Upper lobe of left lung (tissue), 4 donors: ENCODE measurements at regions not wholly inside any gene's neighbourhood (a gene's known extent, or its start where the extent isn't known, plus 50 kb on each side); places are given as distances from the start of the nearest gene placed in this dataset.

Experiments used
- EP300 ChIP-seq, 4 donors: sonication (generic); formaldehyde crosslinking; IDR thresholded peaks; one replicate each; pipeline ENCODE4 v1.5.1; 2017; ENCODE audit warnings: antibody characterized with exemption in 4 of 4, control low read depth in 2 of 4
- POLR2A ChIP-seq, 4 donors: fragments of 450-650 bp; IDR thresholded peaks; one replicate each; pipeline ENCODE4 v1.5.1; 2016 to 2017; ENCODE audit warnings: antibody characterized with exemption in 4 of 4, mild to moderate bottlenecking in 2 of 4
- POLR2AphosphoS5 ChIP-seq, 2 donors: sonication (generic); formaldehyde crosslinking; IDR thresholded peaks; one replicate each; pipeline ENCODE4 v1.5.1; 2017; ENCODE audit warnings: antibody characterized with exemption in 2 of 2
- TF ChIP-seq, protein P1 (sequence below), 6 experiments: fragments of 450-650 bp in 4 of 6; fragments of 200-600 bp in 2 of 6; sonication (generic) in 2 of 6; IDR thresholded peaks; one replicate each; pipeline ENCODE4 v1.5.1; 2016 to 2019; ENCODE audit warnings: antibody characterized with exemption in 6 of 6

GRCh38 chr3:28122227-28122626 is 119.2 kb upstream of the CMC1 start:
- TF ChIP-seq, protein P1, sequence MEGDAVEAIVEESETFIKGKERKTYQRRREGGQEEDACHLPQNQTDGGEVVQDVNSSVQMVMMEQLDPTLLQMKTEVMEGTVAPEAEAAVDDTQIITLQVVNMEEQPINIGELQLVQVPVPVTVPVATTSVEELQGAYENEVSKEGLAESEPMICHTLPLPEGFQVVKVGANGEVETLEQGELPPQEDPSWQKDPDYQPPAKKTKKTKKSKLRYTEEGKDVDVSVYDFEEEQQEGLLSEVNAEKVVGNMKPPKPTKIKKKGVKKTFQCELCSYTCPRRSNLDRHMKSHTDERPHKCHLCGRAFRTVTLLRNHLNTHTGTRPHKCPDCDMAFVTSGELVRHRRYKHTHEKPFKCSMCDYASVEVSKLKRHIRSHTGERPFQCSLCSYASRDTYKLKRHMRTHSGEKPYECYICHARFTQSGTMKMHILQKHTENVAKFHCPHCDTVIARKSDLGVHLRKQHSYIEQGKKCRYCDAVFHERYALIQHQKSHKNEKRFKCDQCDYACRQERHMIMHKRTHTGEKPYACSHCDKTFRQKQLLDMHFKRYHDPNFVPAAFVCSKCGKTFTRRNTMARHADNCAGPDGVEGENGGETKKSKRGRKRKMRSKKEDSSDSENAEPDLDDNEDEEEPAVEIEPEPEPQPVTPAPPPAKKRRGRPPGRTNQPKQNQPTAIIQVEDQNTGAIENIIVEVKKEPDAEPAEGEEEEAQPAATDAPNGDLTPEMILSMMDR (IDR thresholded peaks at IDR 0.05), result no peak
- no peak for TF ChIP-seq POLR2A (IDR thresholded peaks at IDR 0.05)
- TF ChIP-seq POLR2AphosphoS5 (IDR thresholded peaks at IDR 0.05), result no peak
- no peak for TF ChIP-seq EP300 (IDR thresholded peaks at IDR 0.05)
